Naive thymus-derived CD4-positive, alpha-beta T cell (primary cell): ENCODE measurements at regions not wholly inside any gene's neighbourhood (a gene's known extent, or its start where the extent isn't known, plus 50 kb on each side); places are given as distances from the start of the nearest gene placed in this dataset.

Experiments
- ATAC-seq: fragments of 150-1000 bp; cut with Tn5 transposase; 2 replicates; pipeline ENCODE4 v1.10.0; 2021; ENCODE audit warnings: mild to moderate bottlenecking, moderate library complexity
- CTCF ChIA-PET: fragments of 350-600 bp; sonication (Branson Sonifier 250); formaldehyde crosslinking; loops from one replicate; lab custom pipeline; 2021; ENCODE audit warnings: antibody characterized with exemption; lab: Charles Lee
- POLR2A ChIA-PET: fragments of 350-600 bp; sonication (Branson Sonifier 250); formaldehyde crosslinking; loops from one replicate; lab custom pipeline; 2021; ENCODE audit warnings: antibody characterized with exemption, inconsistent platforms; lab: Charles Lee
- DNase-seq, 9 donors: peaks; one replicate each; pipeline versions ENCODE4 v3.0.0 to v3.0.0-alpha.2; 2020 to 2022; ENCODE audit warnings: mixed read lengths in 1 of 9
- H3K27ac ChIP-seq: one replicate; pipeline ENCODE4 v1.7.0; 2013; ENCODE audit warnings: mild to moderate bottlenecking, low read depth, low read length, moderate library complexity
- H3K27me3 ChIP-seq, 2 donors: one replicate each; pipeline ENCODE4 v1.7.0; 2013; ENCODE audit warnings: low read length in 2 of 2, mild to moderate bottlenecking in 2 of 2, moderate library complexity in 2 of 2; ENCODE audit not compliant: control insufficient read depth in 2 of 2, insufficient read depth in 2 of 2
- H3K36me3 ChIP-seq, 3 experiments: 1 replicate in 2 of 3; 2 replicates in 1 of 3; pipeline ENCODE4 v1.7.0; 2013; ENCODE audit warnings: low read length in 3 of 3, mild to moderate bottlenecking in 3 of 3, moderate library complexity in 1 of 3; ENCODE audit not compliant: insufficient read depth in 3 of 3, control insufficient read depth in 2 of 3
- H3K4me1 ChIP-seq, 2 donors: one replicate each; pipeline ENCODE4 v1.7.0; 2013; ENCODE audit warnings: low read length in 2 of 2, mild to moderate bottlenecking in 2 of 2, moderate library complexity in 1 of 2; ENCODE audit not compliant: control insufficient read depth in 2 of 2, insufficient read depth in 2 of 2
- H3K4me3 ChIP-seq: 2 replicates; pipeline ENCODE4 v1.7.0; 2013; ENCODE audit warnings: mild to moderate bottlenecking, low read length
- H3K9me3 ChIP-seq, 3 experiments: 1 replicate in 2 of 3; 2 replicates in 1 of 3; pipeline ENCODE4 v1.7.0; 2013; ENCODE audit warnings: low read length in 3 of 3; ENCODE audit not compliant: control insufficient read depth in 2 of 3
- H3K27ac Mint-ChIP-seq, 9 donors: one replicate each; pipeline ENCODE4 v1.8.0; 2020 to 2022; ENCODE audit warnings: mixed read lengths in 9 of 9, mild to moderate bottlenecking in 8 of 9, moderate library complexity in 5 of 9, inconsistent platforms in 2 of 9
- H3K27me3 Mint-ChIP-seq, 5 donors: one replicate each; pipeline ENCODE4 v1.8.0; 2021 to 2022; ENCODE audit warnings: mixed read lengths in 5 of 5, mild to moderate bottlenecking in 1 of 5
- H3K36me3 Mint-ChIP-seq, 5 donors: one replicate each; pipeline ENCODE4 v1.8.0; 2020 to 2022; ENCODE audit warnings: mixed read lengths in 5 of 5, mild to moderate bottlenecking in 3 of 5, inconsistent platforms in 1 of 5
- H3K4me1 Mint-ChIP-seq, 7 donors: one replicate each; pipeline ENCODE4 v1.8.0; 2020 to 2022; ENCODE audit warnings: mixed read lengths in 7 of 7, mild to moderate bottlenecking in 3 of 7, inconsistent platforms in 1 of 7
- H3K4me3 Mint-ChIP-seq, 10 donors: one replicate each; pipeline ENCODE4 v1.8.0; 2020 to 2022; ENCODE audit warnings: mild to moderate bottlenecking in 10 of 10, mixed read lengths in 10 of 10, moderate library complexity in 6 of 10, inconsistent platforms in 2 of 10
- H3K9me3 Mint-ChIP-seq, 11 donors: one replicate each; pipeline ENCODE4 v1.8.0; 2020 to 2022; ENCODE audit warnings: mixed read lengths in 11 of 11, mild to moderate bottlenecking in 4 of 11, inconsistent platforms in 1 of 11, moderate library complexity in 1 of 11
- intact Hi-C, 2 donors: fragments of 100-400 bp; cut with micrococcal nuclease; formaldehyde crosslinking; loops; one replicate each; pipeline ENCODE4 v1.15.1; 2023

GRCh38 chr9:134560654-134561053 lies 80.9 kb upstream of the COL5A1 start:
- Mint-ChIP-seq H3K9me3 (peaks cover 0 to 18% (median 5%) of the 10 kb centered on the region in 11 donors), H3K36me3 (peaks cover 0 to 4% (median 0%) of the 10 kb centered on the region in 5 donors), H3K27ac (no peak overlapping the region), H3K4me1 (peaks cover 0 to 8% (median 0%) of the 10 kb centered on the region in 7 donors), H3K4me3 (no peak overlapping the region), H3K27me3 (peaks cover 0 to 28% (median 0%) of the 10 kb centered on the region in 5 donors)
- no peak overlapping the region for H3K4me3 ChIP-seq
- no peaks in the 10 kb centered on the region for H3K4me1 ChIP-seq
- peaks cover 0 to 4% (median 0%) of the 10 kb centered on the region in 3 experiments for H3K9me3 ChIP-seq
- no peaks in the 10 kb centered on the region for H3K36me3 ChIP-seq
- H3K27ac ChIP-seq = no peak overlapping the region
- CTCF ChIA-PET = no interaction called here
- POLR2A ChIA-PET = no interaction called here
- intact Hi-C loops = no loop called here
- ATAC-seq (no peak), DNase-seq (no peak)
- no peaks in the 10 kb centered on the region for H3K27me3 ChIP-seq

GRCh38 chr9:134561427-134562145 lies 80.0 kb upstream of the COL5A1 start:
- H3K36me3 ChIP-seq = no peaks in the 10 kb centered on the region
- ChIA-PET CTCF (no interaction called here), POLR2A (no interaction called here)
- H3K4me1 ChIP-seq = no peaks in the 10 kb centered on the region
- peaks cover 0 to 4% (median 0%) of the 10 kb centered on the region in 5 donors for H3K36me3 Mint-ChIP-seq
- peaks cover 0 to 28% (median 0%) of the 10 kb centered on the region in 5 donors for H3K27me3 Mint-ChIP-seq
- DNase-seq = no peak
- H3K27me3 ChIP-seq = no peaks in the 10 kb centered on the region
- no peak overlapping the region for H3K27ac ChIP-seq
- H3K4me1 Mint-ChIP-seq = peaks cover 0 to 8% (median 0%) of the 10 kb centered on the region in 7 donors
- ATAC-seq = no peak
- H3K27ac Mint-ChIP-seq = no peak overlapping the region
- no peak overlapping the region for H3K4me3 Mint-ChIP-seq
- peaks cover 0 to 24% (median 5%) of the 10 kb centered on the region in 11 donors for H3K9me3 Mint-ChIP-seq
- H3K4me3 ChIP-seq = no peak overlapping the region
- intact Hi-C loops = no loop called here
- peaks cover 0 to 7% (median 0%) of the 10 kb centered on the region in 3 experiments for H3K9me3 ChIP-seq

- peaks cover 0 to 24% (median 0%) of the 10 kb centered on the region in 5 donors for H3K27me3 Mint-ChIP-seq
- Histone ChIP-seq H3K27me3 (no peaks in the 10 kb centered on the region), H3K9me3 (peaks cover 0 to 7% (median 0%) of the 10 kb centered on the region in 3 experiments), H3K4me1 (no peaks in the 10 kb centered on the region), H3K36me3 (no peaks in the 10 kb centered on the region), H3K4me3 (no peak overlapping the region), H3K27ac (no peak overlapping the region)
- H3K9me3 Mint-ChIP-seq = peaks cover 0 to 32% (median 5%) of the 10 kb centered on the region in 11 donors
- ChIA-PET CTCF (no interaction called here), POLR2A (no interaction called here)
- no peak overlapping the region for H3K27ac Mint-ChIP-seq
- ATAC-seq (no peak), DNase-seq (no peak)
- intact Hi-C loops = no loop called here
- H3K36me3 Mint-ChIP-seq = peaks cover 0 to 4% (median 0%) of the 10 kb centered on the region in 5 donors
- H3K4me3 Mint-ChIP-seq = no peak overlapping the region
- H3K4me1 Mint-ChIP-seq = peaks cover 0 to 8% (median 0%) of the 10 kb centered on the region in 7 donors
Measured at GRCh38 chr9:134562146-134562849, 79.3 kb upstream of the COL5A1 start.

GRCh38 chr9:134563397-134563796 lies 78.2 kb upstream of the COL5A1 start:
- ATAC-seq (no peak), DNase-seq (no peak)
- H3K36me3 Mint-ChIP-seq = peaks cover 0 to 4% (median 0%) of the 10 kb centered on the region in 5 donors
- H3K4me3 ChIP-seq = no peak overlapping the region
- H3K27me3 Mint-ChIP-seq = peaks cover 0 to 20% (median 0%) of the 10 kb centered on the region in 5 donors
- peaks cover 0 to 7% (median 0%) of the 10 kb centered on the region in 3 experiments for H3K9me3 ChIP-seq
- H3K4me1 Mint-ChIP-seq = peaks cover 0 to 8% (median 0%) of the 10 kb centered on the region in 7 donors
- ChIA-PET POLR2A (no interaction called here), CTCF (no interaction called here)
- H3K27ac ChIP-seq = no peak overlapping the region
- intact Hi-C loops = no loop called here
- peaks cover 0 to 37% (median 8%) of the 10 kb centered on the region in 11 donors for H3K9me3 Mint-ChIP-seq
- H3K4me1 ChIP-seq = no peaks in the 10 kb centered on the region
- H3K27me3 ChIP-seq = no peaks in the 10 kb centered on the region
- H3K4me3 Mint-ChIP-seq = no peak overlapping the region
- no peak overlapping the region for H3K27ac Mint-ChIP-seq
- H3K36me3 ChIP-seq = no peaks in the 10 kb centered on the region

GRCh38 chr9:134564431-134565170 lies 77.0 kb upstream of the COL5A1 start:
- peaks cover 0 to 8% (median 0%) of the 10 kb centered on the region in 5 donors for H3K27me3 Mint-ChIP-seq

GRCh38 chr9:134565316-134565915 lies 76.2 kb upstream of the COL5A1 start:
- H3K4me1 ChIP-seq = no peaks in the 10 kb centered on the region
- H3K27me3 ChIP-seq = no peaks in the 10 kb centered on the region
- Mint-ChIP-seq H3K27ac (no peak overlapping the region), H3K27me3 (peaks cover 0 to 6% (median 0%) of the 10 kb centered on the region in 5 donors), H3K4me1 (peaks cover 0 to 2% (median 0%) of the 10 kb centered on the region in 7 donors), H3K9me3 (peaks cover 0 to 37% (median 8%) of the 10 kb centered on the region in 11 donors), H3K4me3 (no peak overlapping the region), H3K36me3 (peaks cover 0 to 4% (median 0%) of the 10 kb centered on the region in 5 donors)
- intact Hi-C loops = no loop called here
- DNase-seq = no peak
- H3K27ac ChIP-seq = no peak overlapping the region
- no peaks in the 10 kb centered on the region for H3K36me3 ChIP-seq
- ChIA-PET CTCF (no interaction called here), POLR2A (no interaction called here)
- H3K9me3 ChIP-seq = peaks cover 0 to 7% (median 0%) of the 10 kb centered on the region in 3 experiments
- H3K4me3 ChIP-seq = no peak overlapping the region
- ATAC-seq = no peak

More at GRCh38 chr9:134564431-134565170, 77.0 kb upstream of the COL5A1 start:
- DNase-seq (no peak), ATAC-seq (no peak)
- H3K4me3 ChIP-seq = no peak overlapping the region
- H3K9me3 Mint-ChIP-seq = peaks cover 0 to 37% (median 8%) of the 10 kb centered on the region in 11 donors
- peaks cover 0 to 7% (median 0%) of the 10 kb centered on the region in 3 experiments for H3K9me3 ChIP-seq
- no peaks in the 10 kb centered on the region for H3K36me3 ChIP-seq
- H3K27ac ChIP-seq = no peak overlapping the region
- CTCF ChIA-PET = no interaction called here
- H3K4me1 Mint-ChIP-seq = peaks cover 0 to 8% (median 0%) of the 10 kb centered on the region in 7 donors
- H3K27me3 ChIP-seq = no peaks in the 10 kb centered on the region
- intact Hi-C loops = no loop called here
- no peak overlapping the region for H3K4me3 Mint-ChIP-seq
- no peak overlapping the region for H3K27ac Mint-ChIP-seq
- H3K4me1 ChIP-seq = no peaks in the 10 kb centered on the region
- H3K36me3 Mint-ChIP-seq = peaks cover 0 to 4% (median 0%) of the 10 kb centered on the region in 5 donors
- POLR2A ChIA-PET = no interaction called here
